Spleen (tissue), 11 donors: ENCODE measurements at regions not wholly inside any gene's neighbourhood (a gene's known extent, or its start where the extent isn't known, plus 50 kb on each side); places are given as distances from the start of the nearest gene placed in this dataset.

Experiments
- DNase-seq: peaks from one replicate; pipeline ENCODE4 v3.0.0-alpha.2; 2020
- H3K27ac ChIP-seq, 8 donors: fragments of 200-600 bp; sonication (generic) in 7 of 8; 1 replicate in 4 of 8; 2 replicates in 4 of 8; pipeline versions ENCODE4 v1.5.0 to v1.8.0; 2016 to 2021; ENCODE audit warnings: inconsistent platforms in 4 of 8, mild to moderate bottlenecking in 4 of 8, moderate library complexity in 1 of 8
- H3K27me3 ChIP-seq, 7 donors: fragments of 200-600 bp; sonication (generic) in 6 of 7; replicated peaks in 1 of 7; 1 replicate in 4 of 7; 2 replicates in 3 of 7; pipeline versions ENCODE4 v1.5.0 to v1.8.0; 2016 to 2021; ENCODE audit warnings: inconsistent platforms in 3 of 7, mild to moderate bottlenecking in 1 of 7
- H3K36me3 ChIP-seq, 6 donors: fragments of 200-600 bp; sonication (generic) in 5 of 6; 1 replicate in 4 of 6; 2 replicates in 2 of 6; pipeline versions ENCODE4 v1.5.0 to v1.8.0; 2016 to 2021; ENCODE audit warnings: inconsistent platforms in 2 of 6
- H3K4me1 ChIP-seq, 6 donors: fragments of 200-600 bp; sonication (generic) in 5 of 6; 1 replicate in 3 of 6; 2 replicates in 3 of 6; pipeline versions ENCODE4 v1.5.0 to v1.8.0; 2016 to 2021; ENCODE audit warnings: inconsistent platforms in 3 of 6
- H3K4me3 ChIP-seq, 8 donors: fragments of 200-600 bp; sonication (generic) in 7 of 8; 1 replicate in 4 of 8; 2 replicates in 4 of 8; pipeline versions ENCODE4 v1.5.0 to v1.8.0; 2016 to 2021; ENCODE audit warnings: inconsistent platforms in 4 of 8, mild to moderate bottlenecking in 4 of 8, moderate library complexity in 2 of 8
- H3K9me3 ChIP-seq, 8 donors: fragments of 200-600 bp; sonication (generic) in 7 of 8; 1 replicate in 4 of 8; 2 replicates in 4 of 8; pipeline versions ENCODE4 v1.5.0 to v1.8.0; 2016 to 2021; ENCODE audit warnings: inconsistent platforms in 4 of 8
- POLR2A ChIP-seq, 3 donors: fragments of 450-650 bp; IDR thresholded peaks; one replicate each; pipeline ENCODE4 v1.5.1; 2017; ENCODE audit warnings: antibody characterized with exemption in 3 of 3, mild to moderate bottlenecking in 1 of 3
- POLR2AphosphoS5 ChIP-seq, 3 donors: sonication (generic); formaldehyde crosslinking; IDR thresholded peaks; one replicate each; pipeline ENCODE4 v1.5.1; 2017; ENCODE audit warnings: antibody characterized with exemption in 3 of 3
- WGBS, 5 donors: extraction: QIAGEN DNeasy Blood & Tissue Kit in 3 of 5; methylation state at CpG; one replicate each; pipeline versions ENCODE4 v1.1.5 to v1.1.7; 2013 to 2018; 5-methylcytosine and 5-hydroxymethylcytosine counted together
- intact Hi-C: fragments of 100-400 bp; cut with DNase I; formaldehyde crosslinking; loops from one replicate; pipeline ENCODE4 v1.15.0; 2023; ENCODE audit warnings: low total_unique reads
- TF ChIP-seq, protein P1 (sequence below), 11 experiments: fragments of 200-600 bp in 7 of 11; fragments of 450-650 bp in 4 of 11; sonication (generic) in 4 of 11; IDR thresholded peaks in 8 of 11; conservative IDR thresholded peaks in 3 of 11; 1 replicate in 7 of 11; 2 replicates in 4 of 11; pipeline versions ENCODE4 v1.4.0 to v1.8.0; 2016 to 2021; ENCODE audit warnings: antibody characterized with exemption in 11 of 11, inconsistent platforms in 4 of 11, mild to moderate bottlenecking in 1 of 11
- donor health status: healthy with polysubstance abuse.
- donor health status: DM: no; HTN: no; CAD: no; lungs with moderate emphysema.
- donor health status: DM: no; HTN: no; CAD: no.
- donor health status: Bipolar disorder and iron deficiency.
- donor health status: healthy.
- donor health status: DM: no; HTN: no; CAD: no.
- donor health status: DM: yes; HTN: yes; CAD: no.

DNA sequence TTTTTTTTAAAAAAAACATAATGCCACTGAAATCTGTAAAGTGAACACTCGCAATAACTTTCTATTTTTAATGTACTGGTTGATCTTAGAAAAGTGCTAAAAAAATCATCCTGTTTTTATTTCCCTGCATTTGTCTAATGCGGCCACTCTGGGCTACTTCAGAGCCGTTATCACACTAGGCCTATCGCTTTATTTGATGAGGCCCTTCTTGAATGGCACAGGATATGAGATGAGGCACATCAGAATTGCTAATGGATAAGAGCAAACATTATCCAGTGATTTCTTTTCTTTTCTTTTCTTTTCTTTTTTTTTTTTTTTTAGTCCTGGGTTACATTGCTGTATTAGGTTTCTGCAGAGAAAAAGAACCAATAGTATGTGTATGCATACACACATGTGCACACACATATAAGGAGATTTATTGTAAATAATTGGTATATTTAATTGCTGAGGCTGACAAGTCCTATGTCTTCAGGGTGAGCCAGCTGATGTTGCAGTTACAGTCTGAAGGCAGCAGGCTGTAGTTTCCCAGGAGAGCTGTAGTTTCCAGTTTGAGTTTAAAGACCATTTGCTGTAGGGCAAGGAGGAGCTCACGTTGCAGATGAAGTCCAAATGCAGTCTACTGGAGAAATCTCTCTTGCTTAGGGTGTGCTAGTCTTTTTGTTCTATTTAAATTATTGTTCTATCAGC, 391.7 kb downstream of the MED10 start:
- Histone ChIP-seq H3K36me3 (no peaks in the 10 kb centered on the region), H3K27me3 (no peaks in the 10 kb centered on the region), H3K4me1 (no peaks in the 10 kb centered on the region), H3K27ac (no peak overlapping the region), H3K4me3 (no peak overlapping the region), H3K9me3 (peaks cover 0 to 12% (median under 1%) of the 10 kb centered on the region in 8 donors)
- DNase-seq = no peak
- TF ChIP-seq, protein P1, sequence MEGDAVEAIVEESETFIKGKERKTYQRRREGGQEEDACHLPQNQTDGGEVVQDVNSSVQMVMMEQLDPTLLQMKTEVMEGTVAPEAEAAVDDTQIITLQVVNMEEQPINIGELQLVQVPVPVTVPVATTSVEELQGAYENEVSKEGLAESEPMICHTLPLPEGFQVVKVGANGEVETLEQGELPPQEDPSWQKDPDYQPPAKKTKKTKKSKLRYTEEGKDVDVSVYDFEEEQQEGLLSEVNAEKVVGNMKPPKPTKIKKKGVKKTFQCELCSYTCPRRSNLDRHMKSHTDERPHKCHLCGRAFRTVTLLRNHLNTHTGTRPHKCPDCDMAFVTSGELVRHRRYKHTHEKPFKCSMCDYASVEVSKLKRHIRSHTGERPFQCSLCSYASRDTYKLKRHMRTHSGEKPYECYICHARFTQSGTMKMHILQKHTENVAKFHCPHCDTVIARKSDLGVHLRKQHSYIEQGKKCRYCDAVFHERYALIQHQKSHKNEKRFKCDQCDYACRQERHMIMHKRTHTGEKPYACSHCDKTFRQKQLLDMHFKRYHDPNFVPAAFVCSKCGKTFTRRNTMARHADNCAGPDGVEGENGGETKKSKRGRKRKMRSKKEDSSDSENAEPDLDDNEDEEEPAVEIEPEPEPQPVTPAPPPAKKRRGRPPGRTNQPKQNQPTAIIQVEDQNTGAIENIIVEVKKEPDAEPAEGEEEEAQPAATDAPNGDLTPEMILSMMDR (IDR thresholded peaks at IDR 0.05 in 8 of 11, conservative IDR thresholded peaks at IDR 0.05 in 3 of 11) = no peak
- TF ChIP-seq POLR2A (IDR thresholded peaks at IDR 0.05) (no peak), POLR2AphosphoS5 (IDR thresholded peaks at IDR 0.05) (no peak)
- intact Hi-C loops = no loop called here
- WGBS, 5 donors = 84 to 94% (median 87%) methylated on average over 5 of the region's 5 CpGs

DNA sequence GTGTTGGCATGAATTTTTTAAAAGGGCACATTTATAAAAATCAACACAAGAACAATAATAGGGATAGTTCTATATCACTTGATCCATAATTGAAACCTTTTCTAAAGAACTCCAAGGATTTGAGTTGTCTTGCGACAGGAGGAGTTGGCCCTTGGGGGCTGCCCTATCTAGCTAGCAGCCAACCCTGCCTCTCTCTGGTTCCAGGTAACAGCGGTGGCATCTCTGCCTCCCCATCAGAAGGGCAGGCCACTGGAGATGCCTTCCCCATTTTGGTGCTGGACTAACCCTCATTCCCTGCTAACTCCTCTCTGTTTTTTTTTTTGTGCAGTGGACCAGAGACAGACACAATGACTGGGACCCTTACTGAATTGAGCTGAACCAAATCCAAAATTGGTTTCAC, 393.0 kb downstream of the MED10 start:
- Histone ChIP-seq H3K4me3 (no peak overlapping the region), H3K4me1 (no peaks in the 10 kb centered on the region), H3K9me3 (no peaks in the 10 kb centered on the region), H3K36me3 (no peaks in the 10 kb centered on the region), H3K27me3 (no peaks in the 10 kb centered on the region), H3K27ac (no peak overlapping the region)
- DNase-seq = no peak
- TF ChIP-seq, protein P1 (IDR thresholded peaks at IDR 0.05 in 8 of 11, conservative IDR thresholded peaks at IDR 0.05 in 3 of 11) = no peak
- TF ChIP-seq POLR2A (IDR thresholded peaks at IDR 0.05) (no peak), POLR2AphosphoS5 (IDR thresholded peaks at IDR 0.05) (no peak)
- WGBS, 5 donors = 87 to 98% (median 95%) methylated on average over 2 of the region's 2 CpGs
- intact Hi-C loops = no loop called here

DNA sequence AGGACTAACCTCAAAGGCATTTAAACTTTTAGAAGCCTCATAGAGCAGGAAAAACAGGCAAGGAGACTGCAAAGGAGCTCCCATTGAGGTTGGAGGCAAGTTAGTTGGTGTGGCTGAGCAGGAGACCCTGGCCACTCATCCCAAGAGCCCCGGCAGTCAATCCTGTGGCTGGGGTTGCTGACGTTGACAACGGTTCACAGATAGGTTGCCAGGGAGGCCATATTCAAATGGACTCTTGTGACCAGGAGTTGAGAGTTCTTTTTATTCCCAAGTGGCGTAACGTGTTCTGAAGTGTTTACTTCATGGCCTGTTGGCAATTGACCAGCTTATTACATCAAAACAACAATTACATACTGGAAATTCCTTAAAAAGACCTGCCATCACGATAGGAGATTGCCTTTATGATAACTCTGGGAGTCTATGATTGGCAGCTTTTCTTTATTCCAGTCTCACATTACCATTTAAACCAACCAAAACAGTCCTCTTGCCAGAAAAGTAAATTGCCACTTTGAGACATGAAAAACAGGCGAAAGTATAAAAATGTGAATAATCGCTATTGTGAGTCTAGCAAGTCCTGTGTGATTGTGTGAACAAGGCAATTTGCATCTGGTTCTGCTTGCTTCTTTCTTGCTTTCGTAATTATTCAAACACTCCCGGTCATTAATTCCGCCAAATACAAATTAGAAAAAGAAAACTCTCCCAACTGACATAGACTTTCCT, 394.9 kb downstream of the MED10 start:
- intact Hi-C loops = no loop called here
- WGBS, 5 donors = 84 to 91% (median 87%) methylated on average over 11 of the region's 11 CpGs
- DNase-seq = no peak
- no peak for TF ChIP-seq POLR2A (IDR thresholded peaks at IDR 0.05)
- H3K4me3 ChIP-seq = no peak overlapping the region
- no peaks in the 10 kb centered on the region for H3K9me3 ChIP-seq
- no peaks in the 10 kb centered on the region for H3K4me1 ChIP-seq
- no peaks in the 10 kb centered on the region for H3K27me3 ChIP-seq
- H3K36me3 ChIP-seq = no peaks in the 10 kb centered on the region
- no peak overlapping the region for H3K27ac ChIP-seq

DNA sequence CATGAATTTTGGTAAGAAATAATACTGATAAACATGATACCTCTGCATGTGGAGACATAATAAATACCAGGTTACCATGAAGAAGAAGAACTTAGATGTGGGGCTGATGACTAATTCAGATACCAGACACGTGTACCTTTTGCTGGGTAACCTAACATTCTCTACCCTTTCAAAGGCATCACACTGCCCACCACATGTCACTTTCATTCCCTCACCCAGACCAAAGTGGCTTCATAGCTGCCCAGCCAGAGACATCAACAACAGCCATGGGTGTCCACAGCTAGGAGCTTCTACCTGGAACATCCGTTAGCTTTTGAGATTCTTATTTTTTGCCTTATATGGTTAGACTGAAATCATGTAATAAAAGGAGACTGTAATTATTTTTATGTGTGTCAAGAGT, 396.8 kb downstream of the MED10 start:
- intact Hi-C loops = no loop called here
- Histone ChIP-seq H3K4me3 (no peak overlapping the region), H3K4me1 (no peaks in the 10 kb centered on the region), H3K36me3 (no peaks in the 10 kb centered on the region), H3K9me3 (no peaks in the 10 kb centered on the region), H3K27me3 (no peaks in the 10 kb centered on the region), H3K27ac (no peak overlapping the region)
- no peak for DNase-seq
- TF ChIP-seq POLR2A (IDR thresholded peaks at IDR 0.05) (no peak), POLR2AphosphoS5 (IDR thresholded peaks at IDR 0.05) (no peak)
- TF ChIP-seq, protein P1 (IDR thresholded peaks at IDR 0.05 in 8 of 11, conservative IDR thresholded peaks at IDR 0.05 in 3 of 11) = no peak
- 71 to 91% (median 83%) methylated on average over 2 of the region's 2 CpGs for WGBS, 5 donors
